Mesothelial cell of epicardium (in vitro differentiated cells): ENCODE measurements at regions not wholly inside any gene's neighbourhood (a gene's known extent, or its start where the extent isn't known, plus 50 kb on each side); places are given as distances from the start of the nearest gene placed in this dataset.

ENCODE experiments used
- DNase-seq, 2 experiments: peaks; one replicate each; pipeline ENCODE4 v3.0.0; 2021; ENCODE audit warnings: low spot score in 2 of 2; ENCODE audit not compliant: unreplicated experiment in 2 of 2
- H3K27ac Mint-ChIP-seq: 2 replicates; pipeline ENCODE4 v1.8.0; 2021; ENCODE audit warnings: mixed read lengths
- H3K27me3 Mint-ChIP-seq: 2 replicates; pipeline ENCODE4 v1.8.0; 2021; ENCODE audit warnings: low read depth, mixed read lengths
- H3K36me3 Mint-ChIP-seq: 2 replicates; pipeline ENCODE4 v1.8.0; 2021; ENCODE audit warnings: mixed read lengths
- H3K4me1 Mint-ChIP-seq: 2 replicates; pipeline ENCODE4 v1.8.0; 2021; ENCODE audit warnings: mixed read lengths
- H3K4me3 Mint-ChIP-seq: 2 replicates; pipeline ENCODE4 v1.8.0; 2021; ENCODE audit warnings: mild to moderate bottlenecking, moderate library complexity, mixed read lengths
- H3K9me3 Mint-ChIP-seq: 2 replicates; pipeline ENCODE4 v1.8.0; 2021; ENCODE audit warnings: mixed read lengths
- CTCF ChIP-seq: fragments of 200-600 bp; sonication (generic); IDR thresholded peaks from one replicate; pipeline ENCODE4 v1.5.0; 2021; ENCODE audit warnings: antibody characterized with exemption; ENCODE audit not compliant: unreplicated experiment

- Mint-ChIP-seq H3K9me3 (no peaks in the 10 kb centered on the region), H3K36me3 (no peaks in the 10 kb centered on the region), H3K4me1 (peaks cover 14% of the 10 kb centered on the region), H3K4me3 (no peak overlapping the region), H3K27ac (no peak overlapping the region), H3K27me3 (no peaks in the 10 kb centered on the region)
- TF ChIP-seq CTCF, result no peak
- no peak for DNase-seq
These were observed 937.1 kb downstream of the TSN start for GRCh38 chr2:122692400-122693083.

GRCh38 chr2:122697415-122697814, 942.0 kb downstream of the TSN start:
- H3K27ac Mint-ChIP-seq, result no peak overlapping the region
- no peak for TF ChIP-seq CTCF
- no peak for DNase-seq
- no peak overlapping the region for H3K4me3 Mint-ChIP-seq
- H3K27me3 Mint-ChIP-seq, result peaks cover 3% of the 10 kb centered on the region
- no peaks in the 10 kb centered on the region for H3K4me1 Mint-ChIP-seq
- no peaks in the 10 kb centered on the region for H3K36me3 Mint-ChIP-seq
- H3K9me3 Mint-ChIP-seq, result no peaks in the 10 kb centered on the region

GRCh38 chr2:122703676-122704075, 948.2 kb downstream of the TSN start:
- no peak for TF ChIP-seq CTCF
- Mint-ChIP-seq H3K9me3 (peaks cover 7% of the 10 kb centered on the region), H3K36me3 (no peaks in the 10 kb centered on the region), H3K4me3 (no peak overlapping the region), H3K27me3 (no peaks in the 10 kb centered on the region), H3K27ac (no peak overlapping the region), H3K4me1 (no peaks in the 10 kb centered on the region)
- no peak for DNase-seq

GRCh38 chr2:122704109-122704563, 948.7 kb downstream of the TSN start:
- H3K4me1 Mint-ChIP-seq, result no peaks in the 10 kb centered on the region
- no peak for TF ChIP-seq CTCF
- no peak overlapping the region for H3K4me3 Mint-ChIP-seq
- H3K36me3 Mint-ChIP-seq, result no peaks in the 10 kb centered on the region
- no peak overlapping the region for H3K27ac Mint-ChIP-seq
- H3K9me3 Mint-ChIP-seq, result peaks cover 12% of the 10 kb centered on the region
- no peaks in the 10 kb centered on the region for H3K27me3 Mint-ChIP-seq
- DNase-seq, result no peak

DNA sequence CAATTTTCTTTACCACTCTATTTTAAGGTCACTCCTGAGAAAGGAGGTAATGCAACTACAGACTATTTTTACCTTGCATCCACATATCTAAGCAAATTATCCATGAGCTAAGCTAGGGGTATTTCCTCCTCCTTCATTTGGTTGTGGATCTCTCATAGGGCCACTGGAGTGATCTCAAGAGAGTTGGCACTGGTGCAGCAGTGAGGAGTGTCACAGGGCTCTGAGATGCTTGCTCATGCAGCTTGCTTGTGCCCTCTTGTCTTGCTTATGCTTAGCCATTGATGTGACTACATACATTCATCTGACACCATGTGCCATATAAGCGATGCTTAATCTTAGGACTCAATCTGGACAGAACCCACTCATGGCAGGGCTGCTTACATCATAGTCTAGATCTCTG, 950.3 kb downstream of the TSN start:
- TF ChIP-seq CTCF, result no peak
- peaks cover 19% of the 10 kb centered on the region for H3K9me3 Mint-ChIP-seq
- no peaks in the 10 kb centered on the region for H3K36me3 Mint-ChIP-seq
- no peak for DNase-seq
- H3K4me1 Mint-ChIP-seq, result no peaks in the 10 kb centered on the region
- no peaks in the 10 kb centered on the region for H3K27me3 Mint-ChIP-seq
- no peak overlapping the region for H3K27ac Mint-ChIP-seq
- no peak overlapping the region for H3K4me3 Mint-ChIP-seq

GRCh38 chr2:122706757-122707223, 951.3 kb downstream of the TSN start:
- no peaks in the 10 kb centered on the region for H3K27me3 Mint-ChIP-seq
- peaks cover 19% of the 10 kb centered on the region for H3K9me3 Mint-ChIP-seq
- no peak overlapping the region for H3K27ac Mint-ChIP-seq
- no peak overlapping the region for H3K4me3 Mint-ChIP-seq
- no peak for TF ChIP-seq CTCF
- H3K36me3 Mint-ChIP-seq, result no peaks in the 10 kb centered on the region
- H3K4me1 Mint-ChIP-seq, result no peaks in the 10 kb centered on the region
- DNase-seq, result no peak
